ENCODE measurements at regions not wholly inside any gene's neighbourhood (a gene's known extent, or its start where the extent isn't known, plus 50 kb on each side); places are given as distances from the start of the nearest gene placed in this dataset.
"Not testable (repeated sequence)": the region's sequence is repeated elsewhere in the genome, so short reads cannot be mapped to it uniquely, and the experiment has no call there.

- ChIA-PET CTCF (no interaction called here), POLR2A (no interaction called here)
- Mint-ChIP-seq H3K4me3 (no peak overlapping the region), H3K36me3 (ENCODE audit: low read depth) (no peaks in the 10 kb centered on the region), H3K27ac (no peak overlapping the region), H3K4me1 (ENCODE audit: low read depth) (no peaks in the 10 kb centered on the region), H3K9me3 (ENCODE audit: insufficient read depth) (peaks cover 7% of the 10 kb centered on the region), H3K27me3 (ENCODE audit: low read depth) (no peaks in the 10 kb centered on the region)
- DNase-seq (no peak), ATAC-seq (no peak)
Measured at GRCh38 chr7:4444106-4444505, 238.0 kb upstream of the FOXK1 start.

GRCh38 chr7:4445777-4446176 lies 236.3 kb upstream of the FOXK1 start:
- ChIA-PET POLR2A (no interaction called here), CTCF (no interaction called here)
- ATAC-seq (no peak), DNase-seq (no peak)
- Mint-ChIP-seq H3K27me3 (ENCODE audit: low read depth) (no peaks in the 10 kb centered on the region), H3K9me3 (ENCODE audit: insufficient read depth) (peaks cover 7% of the 10 kb centered on the region), H3K4me3 (no peak overlapping the region), H3K36me3 (ENCODE audit: low read depth) (no peaks in the 10 kb centered on the region), H3K27ac (no peak overlapping the region), H3K4me1 (ENCODE audit: low read depth) (no peaks in the 10 kb centered on the region)

GRCh38 chr7:4449263-4449662 lies 232.8 kb upstream of the FOXK1 start:
- ATAC-seq: no peak
- Mint-ChIP-seq H3K36me3 (ENCODE audit: low read depth) (no peaks in the 10 kb centered on the region), H3K9me3 (ENCODE audit: insufficient read depth) (peaks cover 4% of the 10 kb centered on the region), H3K4me3 (no peak overlapping the region), H3K4me1 (ENCODE audit: low read depth) (no peaks in the 10 kb centered on the region), H3K27me3 (ENCODE audit: low read depth) (no peaks in the 10 kb centered on the region), H3K27ac (no peak overlapping the region)
- DNase-seq: no peak
- ChIA-PET POLR2A (no interaction called here), CTCF (no interaction called here)

- Mint-ChIP-seq H3K9me3 (ENCODE audit: insufficient read depth) (peaks cover 4% of the 10 kb centered on the region), H3K27me3 (ENCODE audit: low read depth) (no peaks in the 10 kb centered on the region)
Measured at GRCh38 chr7:4450483-4450882, 231.6 kb upstream of the FOXK1 start.

GRCh38 chr7:4460597-4460996 lies 221.5 kb upstream of the FOXK1 start:
- DNase-seq (no peak), ATAC-seq (no peak)
- H3K27me3 Mint-ChIP-seq (ENCODE audit: low read depth): no peaks in the 10 kb centered on the region
- ChIA-PET POLR2A (no interaction called here), CTCF (no interaction called here)
- no peak overlapping the region for H3K4me3 Mint-ChIP-seq
- no peaks in the 10 kb centered on the region for H3K36me3 Mint-ChIP-seq (ENCODE audit: low read depth)
- H3K9me3 Mint-ChIP-seq (ENCODE audit: insufficient read depth): no peaks in the 10 kb centered on the region
- H3K4me1 Mint-ChIP-seq (ENCODE audit: low read depth): no peaks in the 10 kb centered on the region
- no peak overlapping the region for H3K27ac Mint-ChIP-seq

More at GRCh38 chr7:4450483-4450882, 231.6 kb upstream of the FOXK1 start:
- H3K27ac Mint-ChIP-seq: no peak overlapping the region
- no peaks in the 10 kb centered on the region for H3K36me3 Mint-ChIP-seq (ENCODE audit: low read depth)
- no peak overlapping the region for H3K4me3 Mint-ChIP-seq
- ATAC-seq: no peak
- CTCF ChIA-PET: no interaction called here
- DNase-seq: no peak
- POLR2A ChIA-PET: no interaction called here
- no peaks in the 10 kb centered on the region for H3K4me1 Mint-ChIP-seq (ENCODE audit: low read depth)

GRCh38 chr7:4461531-4461930 lies 220.6 kb upstream of the FOXK1 start:
- ATAC-seq (no peak), DNase-seq (no peak)
- Mint-ChIP-seq H3K27me3 (ENCODE audit: low read depth) (no peaks in the 10 kb centered on the region), H3K9me3 (ENCODE audit: insufficient read depth) (no peaks in the 10 kb centered on the region), H3K4me3 (no peak overlapping the region), H3K27ac (no peak overlapping the region), H3K36me3 (ENCODE audit: low read depth) (no peaks in the 10 kb centered on the region), H3K4me1 (ENCODE audit: low read depth) (no peaks in the 10 kb centered on the region)
- CTCF ChIA-PET: no interaction called here
- POLR2A ChIA-PET: no interaction called here

- H3K27me3 Mint-ChIP-seq (ENCODE audit: low read depth): no peaks in the 10 kb centered on the region
- CTCF ChIA-PET: no interaction called here
- H3K4me3 Mint-ChIP-seq: no peak overlapping the region
- DNase-seq (no peak), ATAC-seq (no peak)
- no peak overlapping the region for H3K27ac Mint-ChIP-seq
- POLR2A ChIA-PET: no interaction called here
- H3K4me1 Mint-ChIP-seq (ENCODE audit: low read depth): no peaks in the 10 kb centered on the region
- no peaks in the 10 kb centered on the region for H3K9me3 Mint-ChIP-seq (ENCODE audit: insufficient read depth)
- H3K36me3 Mint-ChIP-seq (ENCODE audit: low read depth): no peaks in the 10 kb centered on the region
Measured at GRCh38 chr7:4468320-4469102, 213.6 kb upstream of the FOXK1 start.

GRCh38 chr7:4470246-4470645 lies 211.8 kb upstream of the FOXK1 start:
- ATAC-seq: no peak
- Mint-ChIP-seq H3K4me1 (ENCODE audit: low read depth) (no peaks in the 10 kb centered on the region), H3K36me3 (ENCODE audit: low read depth) (no peaks in the 10 kb centered on the region), H3K9me3 (ENCODE audit: insufficient read depth) (no peaks in the 10 kb centered on the region), H3K27me3 (ENCODE audit: low read depth) (no peaks in the 10 kb centered on the region), H3K27ac (no peak overlapping the region), H3K4me3 (no peak overlapping the region)
- POLR2A ChIA-PET: no interaction called here
- DNase-seq: no peak
- CTCF ChIA-PET: no interaction called here

- POLR2A ChIA-PET: no interaction called here
- ATAC-seq: no peak
Measured at GRCh38 chr7:4472728-4473127, 209.4 kb upstream of the FOXK1 start.

GRCh38 chr7:4479367-4480039 lies 202.6 kb upstream of the FOXK1 start:
- POLR2A ChIA-PET: no interaction called here
- no peak overlapping the region for H3K4me3 Mint-ChIP-seq
- no peak overlapping the region for H3K27ac Mint-ChIP-seq
- peak; percentile 37 for DNase-seq
- peak; percentile 39 for ATAC-seq
- no peaks in the 10 kb centered on the region for H3K36me3 Mint-ChIP-seq (ENCODE audit: low read depth)
- peaks cover 7% of the 10 kb centered on the region for H3K9me3 Mint-ChIP-seq (ENCODE audit: insufficient read depth)
- no peaks in the 10 kb centered on the region for H3K4me1 Mint-ChIP-seq (ENCODE audit: low read depth)
- CTCF ChIA-PET: no interaction called here
- H3K27me3 Mint-ChIP-seq (ENCODE audit: low read depth): no peaks in the 10 kb centered on the region

More at GRCh38 chr7:4472728-4473127, 209.4 kb upstream of the FOXK1 start:
- H3K36me3 Mint-ChIP-seq (ENCODE audit: low read depth): no peaks in the 10 kb centered on the region
- H3K4me3 Mint-ChIP-seq: no peak overlapping the region
- H3K27ac Mint-ChIP-seq: no peak overlapping the region
- no peaks in the 10 kb centered on the region for H3K27me3 Mint-ChIP-seq (ENCODE audit: low read depth)
- CTCF ChIA-PET: no interaction called here
- H3K9me3 Mint-ChIP-seq (ENCODE audit: insufficient read depth): no peaks in the 10 kb centered on the region
- DNase-seq: no peak
- H3K4me1 Mint-ChIP-seq (ENCODE audit: low read depth): no peaks in the 10 kb centered on the region

- POLR2A ChIA-PET; H3K4me1 Mint-ChIP-seq (ENCODE audit: low read depth); H3K27me3 Mint-ChIP-seq (ENCODE audit: low read depth); CTCF ChIA-PET; H3K27ac Mint-ChIP-seq; H3K4me3 Mint-ChIP-seq; ATAC-seq; H3K9me3 Mint-ChIP-seq (ENCODE audit: insufficient read depth); H3K36me3 Mint-ChIP-seq (ENCODE audit: low read depth); DNase-seq: not testable (repeated sequence)
Measured at GRCh38 chr7:4480131-4480530, 202.0 kb upstream of the FOXK1 start.

GRCh38 chr7:4483851-4484250 lies 198.2 kb upstream of the FOXK1 start:
- DNase-seq: no peak
- Mint-ChIP-seq H3K4me1 (ENCODE audit: low read depth) (no peaks in the 10 kb centered on the region), H3K27me3 (ENCODE audit: low read depth) (no peaks in the 10 kb centered on the region), H3K9me3 (ENCODE audit: insufficient read depth) (peaks cover 7% of the 10 kb centered on the region), H3K36me3 (ENCODE audit: low read depth) (no peaks in the 10 kb centered on the region), H3K27ac (no peak overlapping the region), H3K4me3 (no peak overlapping the region)
- ChIA-PET POLR2A (no interaction called here), CTCF (no interaction called here)
- no peak for ATAC-seq

GRCh38 chr7:4484545-4484944 lies 197.6 kb upstream of the FOXK1 start:
- Mint-ChIP-seq H3K4me3 (no peak overlapping the region), H3K27ac (no peak overlapping the region), H3K4me1 (ENCODE audit: low read depth) (no peaks in the 10 kb centered on the region), H3K36me3 (ENCODE audit: low read depth) (no peaks in the 10 kb centered on the region), H3K9me3 (ENCODE audit: insufficient read depth) (peaks cover 7% of the 10 kb centered on the region), H3K27me3 (ENCODE audit: low read depth) (no peaks in the 10 kb centered on the region)
- ATAC-seq (no peak), DNase-seq (no peak)
- POLR2A ChIA-PET: no interaction called here
- CTCF ChIA-PET: no interaction called here

All from activated CD8-positive, alpha-beta T cell treated with anti-CD3 and anti-CD28 coated beads, Interleukin-2, amount 10 ng/mL, durations not matched to agents 7 days and 5 days (primary cell).